IgD-negative memory B cell (primary cell): ENCODE measurements at regions not wholly inside any gene's neighbourhood (a gene's known extent, or its start where the extent isn't known, plus 50 kb on each side); places are given as distances from the start of the nearest gene placed in this dataset.
A peak's percentile ranks its signal among the peaks of the same experiment; 100 is the strongest.

ENCODE experiments used
- H3K27ac Mint-ChIP-seq, 3 donors: one replicate each; pipeline ENCODE4 v1.8.0; 2020 to 2022; ENCODE audit warnings: mild to moderate bottlenecking in 3 of 3, mixed read lengths in 3 of 3, moderate library complexity in 1 of 3
- H3K27me3 Mint-ChIP-seq: one replicate; pipeline ENCODE4 v1.8.0; 2021; ENCODE audit warnings: mixed read lengths
- H3K36me3 Mint-ChIP-seq: one replicate; pipeline ENCODE4 v1.8.0; 2020; ENCODE audit warnings: mild to moderate bottlenecking, mixed read lengths
- H3K4me1 Mint-ChIP-seq, 3 donors: one replicate each; pipeline ENCODE4 v1.8.0; 2020 to 2022; ENCODE audit warnings: mixed read lengths in 3 of 3, mild to moderate bottlenecking in 1 of 3
- H3K4me3 Mint-ChIP-seq, 4 donors: one replicate each; pipeline ENCODE4 v1.8.0; 2020 to 2022; ENCODE audit warnings: mild to moderate bottlenecking in 4 of 4, mixed read lengths in 4 of 4, moderate library complexity in 3 of 4
- H3K9me3 Mint-ChIP-seq, 3 donors: one replicate each; pipeline ENCODE4 v1.8.0; 2020 to 2021; ENCODE audit warnings: mixed read lengths in 3 of 3, mild to moderate bottlenecking in 1 of 3

GRCh38 chr10:131729938-131730660, 170.7 kb upstream of the PPP2R2D start:
- Mint-ChIP-seq H3K4me1 (no peaks in the 10 kb centered on the region), H3K27me3 (no peaks in the 10 kb centered on the region), H3K27ac (no peak overlapping the region), H3K9me3 (peaks cover 1 to 4% (median 3%) of the 10 kb centered on the region in 3 donors), H3K4me3 (no peak overlapping the region), H3K36me3 (no peaks in the 10 kb centered on the region)

GRCh38 chr10:131730771-131731497, 169.9 kb upstream of the PPP2R2D start:
- no peak overlapping the region for H3K27ac Mint-ChIP-seq
- H3K9me3 Mint-ChIP-seq, result peaks cover 1 to 4% (median 3%) of the 10 kb centered on the region in 3 donors
- no peak overlapping the region for H3K4me3 Mint-ChIP-seq
- H3K27me3 Mint-ChIP-seq, result no peaks in the 10 kb centered on the region
- H3K4me1 Mint-ChIP-seq, result no peaks in the 10 kb centered on the region
- H3K36me3 Mint-ChIP-seq, result no peaks in the 10 kb centered on the region

- Mint-ChIP-seq H3K36me3 (no peaks in the 10 kb centered on the region), H3K27me3 (no peaks in the 10 kb centered on the region), H3K27ac (no peak overlapping the region), H3K4me1 (no peaks in the 10 kb centered on the region), H3K4me3 (no peak overlapping the region), H3K9me3 (peaks cover 0 to 4% (median 3%) of the 10 kb centered on the region in 3 donors)
Observed at GRCh38 chr10:131731780-131732630, 168.8 kb upstream of the PPP2R2D start.

- H3K4me3 Mint-ChIP-seq, result no peak overlapping the region
- no peaks in the 10 kb centered on the region for H3K27me3 Mint-ChIP-seq
- H3K36me3 Mint-ChIP-seq, result no peaks in the 10 kb centered on the region
- no peaks in the 10 kb centered on the region for H3K4me1 Mint-ChIP-seq
- peaks cover 0 to 4% (median 3%) of the 10 kb centered on the region in 3 donors for H3K9me3 Mint-ChIP-seq
- no peak overlapping the region for H3K27ac Mint-ChIP-seq
Observed at GRCh38 chr10:131732631-131733127, 168.1 kb upstream of the PPP2R2D start.

- H3K36me3 Mint-ChIP-seq, result no peaks in the 10 kb centered on the region
- no peaks in the 10 kb centered on the region for H3K27me3 Mint-ChIP-seq
- no peak overlapping the region for H3K27ac Mint-ChIP-seq
- H3K4me3 Mint-ChIP-seq, result no peak overlapping the region
- no peaks in the 10 kb centered on the region for H3K4me1 Mint-ChIP-seq
- peaks cover 0 to 4% (median 3%) of the 10 kb centered on the region in 3 donors for H3K9me3 Mint-ChIP-seq
Observed at GRCh38 chr10:131733596-131733995, 167.2 kb upstream of the PPP2R2D start.

GRCh38 chr10:131735577-131735976, 165.2 kb upstream of the PPP2R2D start:
- Mint-ChIP-seq H3K9me3 (peaks cover 4 to 9% (median 8%) of the 10 kb centered on the region in 3 donors), H3K4me1 (no peaks in the 10 kb centered on the region), H3K27me3 (no peaks in the 10 kb centered on the region), H3K27ac (no peak overlapping the region), H3K36me3 (no peaks in the 10 kb centered on the region), H3K4me3 (no peak overlapping the region)

GRCh38 chr10:131736321-131736980, 164.4 kb upstream of the PPP2R2D start:
- Mint-ChIP-seq H3K27ac (no peak overlapping the region), H3K36me3 (no peaks in the 10 kb centered on the region), H3K4me3 (no peak overlapping the region)

GRCh38 chr10:131737543-131738395, 163.0 kb upstream of the PPP2R2D start:
- H3K27me3 Mint-ChIP-seq, result no peaks in the 10 kb centered on the region

More at GRCh38 chr10:131736321-131736980, 164.4 kb upstream of the PPP2R2D start:
- no peaks in the 10 kb centered on the region for H3K27me3 Mint-ChIP-seq
- H3K4me1 Mint-ChIP-seq, result no peaks in the 10 kb centered on the region
- peaks cover 4 to 9% (median 8%) of the 10 kb centered on the region in 3 donors for H3K9me3 Mint-ChIP-seq

GRCh38 chr10:131738396-131738735, 162.4 kb upstream of the PPP2R2D start:
- Mint-ChIP-seq H3K9me3 (peaks cover 4 to 6% (median 4%) of the 10 kb centered on the region in 3 donors), H3K4me1 (no peaks in the 10 kb centered on the region), H3K27ac (no peak overlapping the region), H3K27me3 (no peaks in the 10 kb centered on the region), H3K4me3 (no peak overlapping the region), H3K36me3 (no peaks in the 10 kb centered on the region)

More at GRCh38 chr10:131737543-131738395, 163.0 kb upstream of the PPP2R2D start:
- Mint-ChIP-seq H3K27ac (no peak overlapping the region), H3K9me3 (peaks cover 4 to 6% (median 4%) of the 10 kb centered on the region in 3 donors), H3K4me1 (no peaks in the 10 kb centered on the region), H3K4me3 (no peak overlapping the region), H3K36me3 (no peaks in the 10 kb centered on the region)

- peaks cover 0 to 4% (median 2%) of the 10 kb centered on the region in 3 donors for H3K4me1 Mint-ChIP-seq
- no peaks in the 10 kb centered on the region for H3K36me3 Mint-ChIP-seq
- H3K4me3 Mint-ChIP-seq, result no peak overlapping the region
- no peak overlapping the region for H3K27ac Mint-ChIP-seq
- H3K27me3 Mint-ChIP-seq, result peaks cover 4% of the 10 kb centered on the region
- H3K9me3 Mint-ChIP-seq, result peaks cover 4 to 6% (median 4%) of the 10 kb centered on the region in 3 donors
Observed at GRCh38 chr10:131739206-131739605, 161.6 kb upstream of the PPP2R2D start.

- peaks cover 4 to 6% (median 4%) of the 10 kb centered on the region in 3 donors for H3K9me3 Mint-ChIP-seq
- no peak overlapping the region for H3K4me3 Mint-ChIP-seq
- peaks cover 1% of the 10 kb centered on the region for H3K36me3 Mint-ChIP-seq
- H3K27me3 Mint-ChIP-seq, result peaks cover 4% of the 10 kb centered on the region
- peaks cover 0 to 5% (median 4%) of the 10 kb centered on the region in 3 donors for H3K4me1 Mint-ChIP-seq
- H3K27ac Mint-ChIP-seq, result no peak overlapping the region
Observed at GRCh38 chr10:131742500-131742951, 158.3 kb upstream of the PPP2R2D start.

GRCh38 chr10:131743190-131744151, 157.3 kb upstream of the PPP2R2D start:
- peaks cover 4% of the 10 kb centered on the region for H3K27me3 Mint-ChIP-seq
- peak overlapping the region in 1 of 4 donors; percentile 16 for H3K4me3 Mint-ChIP-seq
- peaks cover 4 to 6% (median 4%) of the 10 kb centered on the region in 3 donors for H3K9me3 Mint-ChIP-seq
- no peak overlapping the region for H3K27ac Mint-ChIP-seq
- peaks cover 1% of the 10 kb centered on the region for H3K36me3 Mint-ChIP-seq
- peaks cover 0 to 5% (median 4%) of the 10 kb centered on the region in 3 donors for H3K4me1 Mint-ChIP-seq

GRCh38 chr10:131744346-131744745, 156.5 kb upstream of the PPP2R2D start:
- no peak overlapping the region for H3K27ac Mint-ChIP-seq
- peaks cover 4% of the 10 kb centered on the region for H3K27me3 Mint-ChIP-seq
- H3K4me3 Mint-ChIP-seq, result peak overlapping the region in 2 of 4 donors; percentile 66 to 71
- H3K36me3 Mint-ChIP-seq, result peaks cover 1% of the 10 kb centered on the region
- peaks cover 4 to 6% (median 5%) of the 10 kb centered on the region in 3 donors for H3K9me3 Mint-ChIP-seq
- H3K4me1 Mint-ChIP-seq, result peaks cover 0 to 5% (median 4%) of the 10 kb centered on the region in 3 donors
